ENCODE measurements at regions not wholly inside any gene's neighbourhood (a gene's known extent, or its start where the extent isn't known, plus 50 kb on each side); places are given as distances from the start of the nearest gene placed in this dataset.
"Not testable (repeated sequence)": the region's sequence is repeated elsewhere in the genome, so short reads cannot be mapped to it uniquely, and the experiment has no call there.

DNA sequence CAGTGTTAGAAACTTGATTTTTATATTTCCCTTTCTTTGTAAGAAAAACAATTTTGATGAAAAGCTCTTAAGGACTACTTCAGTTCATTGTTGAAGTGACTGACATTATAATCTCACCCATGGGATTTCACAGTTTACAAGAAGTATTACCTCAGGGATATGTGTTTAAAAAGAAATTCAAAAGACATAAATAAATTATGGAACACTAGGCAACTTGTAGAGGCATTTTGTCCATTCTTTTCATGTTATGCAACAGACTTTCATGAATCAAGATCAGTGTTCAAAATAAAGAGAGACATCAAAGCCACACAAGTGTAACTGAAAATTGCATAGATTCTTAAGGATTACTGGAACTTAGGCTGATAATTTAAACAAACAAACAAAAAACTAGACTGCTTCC is 196.8 kb upstream of the AGTR1 start:
- Histone ChIP-seq H3K4me3 (ENCODE audit: low read depth, low read length) (no peak overlapping the region), H3K9me3 (no peaks in the 10 kb centered on the region), H3K36me3 (no peaks in the 10 kb centered on the region), H3K4me1 (no peaks in the 10 kb centered on the region), H3K27me3 (no peaks in the 10 kb centered on the region; the same call in 1 of the 2 replicates)
- TF ChIP-seq CTCF (IDR thresholded peaks at IDR 0.05; ENCODE audit: low read depth, low read length) = no peak
- no peak for DNase-seq

GRCh38 chr3:148510116-148510515 is 187.6 kb upstream of the AGTR1 start:
- Histone ChIP-seq H3K4me3 (ENCODE audit: low read depth, low read length) (no peak overlapping the region), H3K27me3 (no peaks in the 10 kb centered on the region), H3K36me3 (no peaks in the 10 kb centered on the region), H3K9me3 (no peaks in the 10 kb centered on the region), H3K4me1 (no peaks in the 10 kb centered on the region)
- no peak for TF ChIP-seq CTCF (IDR thresholded peaks at IDR 0.05; ENCODE audit: low read depth, low read length)
- no peak for DNase-seq

- no peaks in the 10 kb centered on the region for H3K4me1 ChIP-seq
- TF ChIP-seq CTCF (IDR thresholded peaks at IDR 0.05; ENCODE audit: low read depth, low read length) = no peak
- H3K9me3 ChIP-seq = no peaks in the 10 kb centered on the region
- no peaks in the 10 kb centered on the region for H3K27me3 ChIP-seq
- H3K4me3 ChIP-seq (ENCODE audit: low read depth, low read length) = no peak overlapping the region
- no peak for DNase-seq
- no peaks in the 10 kb centered on the region for H3K36me3 ChIP-seq
These were observed 187.1 kb upstream of the AGTR1 start for GRCh38 chr3:148510561-148510960.

- Histone ChIP-seq H3K27me3 (no peaks in the 10 kb centered on the region), H3K36me3 (no peaks in the 10 kb centered on the region), H3K9me3 (no peaks in the 10 kb centered on the region), H3K4me3 (ENCODE audit: low read depth, low read length) (no peak overlapping the region), H3K4me1 (no peaks in the 10 kb centered on the region)
- TF ChIP-seq CTCF (IDR thresholded peaks at IDR 0.05; ENCODE audit: low read depth, low read length) = no peak
- DNase-seq = no peak
These were observed 185.1 kb upstream of the AGTR1 start for GRCh38 chr3:148512648-148513047.

DNA sequence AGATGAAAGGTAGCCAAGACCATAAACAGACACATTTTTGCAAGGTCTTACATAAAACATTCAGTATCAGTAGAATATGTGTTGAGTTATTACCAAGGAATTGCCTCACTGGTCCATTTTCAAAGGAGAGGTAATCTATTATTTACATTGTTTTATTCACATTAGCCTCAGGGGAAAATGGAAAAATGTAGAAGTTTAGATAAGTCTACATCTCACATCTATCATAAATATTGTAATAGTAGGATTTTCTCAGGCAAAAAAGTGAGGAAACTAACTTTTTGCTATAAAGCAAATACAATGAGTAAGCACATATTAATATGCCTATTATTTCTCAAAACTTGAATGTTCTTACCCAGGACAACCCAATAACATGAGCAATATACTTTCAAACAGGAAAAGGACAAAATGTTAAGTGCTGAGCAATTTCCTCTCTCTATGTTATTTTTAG is 184.6 kb upstream of the AGTR1 start:
- Histone ChIP-seq H3K4me3 (ENCODE audit: low read depth, low read length) (no peak overlapping the region), H3K27me3 (no peaks in the 10 kb centered on the region), H3K9me3 (no peaks in the 10 kb centered on the region), H3K4me1 (no peaks in the 10 kb centered on the region), H3K36me3 (no peaks in the 10 kb centered on the region)
- DNase-seq = no peak
- TF ChIP-seq CTCF (IDR thresholded peaks at IDR 0.05; ENCODE audit: low read depth, low read length) = no peak

- Histone ChIP-seq H3K4me3 (ENCODE audit: low read depth, low read length) (no peak overlapping the region), H3K27me3 (no peaks in the 10 kb centered on the region), H3K4me1 (no peaks in the 10 kb centered on the region), H3K9me3 (no peaks in the 10 kb centered on the region; the same call in 1 of the 2 replicates), H3K36me3 (no peaks in the 10 kb centered on the region)
- TF ChIP-seq CTCF (IDR thresholded peaks at IDR 0.05; ENCODE audit: low read depth, low read length) = no peak
- DNase-seq = no peak
These were observed 179.2 kb upstream of the AGTR1 start for GRCh38 chr3:148518520-148518919.

DNA sequence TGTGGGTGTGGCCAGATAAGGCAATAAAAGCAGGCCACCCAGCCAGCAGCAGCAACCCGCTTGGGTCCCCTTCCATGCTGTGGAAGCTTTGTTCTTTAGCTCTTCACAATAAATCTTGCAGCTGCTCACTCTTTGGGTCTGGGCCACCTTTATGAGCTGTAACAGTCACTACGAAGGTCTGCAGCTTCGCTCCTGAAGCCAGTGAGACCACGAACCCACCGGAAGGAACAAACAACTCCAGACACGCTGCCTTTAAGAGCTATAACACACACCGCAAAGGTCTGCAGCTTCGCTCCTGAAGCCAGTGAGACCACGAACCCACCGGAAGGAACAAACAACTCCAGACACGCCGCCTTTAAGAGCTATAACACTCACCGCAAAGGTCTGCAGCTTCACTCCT is 172.1 kb upstream of the AGTR1 start:
- H3K27me3 ChIP-seq; H3K4me1 ChIP-seq; DNase-seq; H3K4me3 ChIP-seq (ENCODE audit: low read depth, low read length); H3K9me3 ChIP-seq; H3K36me3 ChIP-seq: not testable (repeated sequence)
